ENCODE measurements at regions not wholly inside any gene's neighbourhood (a gene's known extent, or its start where the extent isn't known, plus 50 kb on each side); places are given as distances from the start of the nearest gene placed in this dataset.

DNA sequence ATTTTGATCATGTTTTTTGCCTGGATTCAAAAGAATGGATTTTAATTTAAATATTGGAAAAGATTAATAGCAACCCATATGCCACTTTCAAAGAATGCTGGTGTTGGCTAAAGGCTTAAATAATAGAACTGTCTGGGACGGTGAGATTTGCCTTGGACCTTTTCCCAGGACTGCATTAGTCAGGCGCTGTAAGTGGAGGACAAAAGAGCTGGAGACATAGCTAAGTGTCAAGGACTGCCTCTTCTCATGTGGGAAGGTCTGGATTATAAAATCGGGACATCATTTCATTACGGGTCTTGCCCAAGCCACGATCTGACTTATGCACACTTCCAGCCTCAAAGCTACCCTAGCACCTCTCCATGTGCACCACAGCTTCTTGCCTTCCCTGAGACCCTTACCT is 458.5 kb upstream of the DEPDC1 start:
- Histone ChIP-seq H3K79me2 (ENCODE audit: control insufficient read depth, insufficient read depth, low read length, poor library complexity) (no peaks in the 10 kb centered on the region), H3K79me1 (ENCODE audit: low read length) (no peaks in the 10 kb centered on the region), H2BK120ac (ENCODE audit: insufficient read depth, low read length, poor library complexity) (no peak overlapping the region), H4K8ac (ENCODE audit: low read depth, low read length) (no peak overlapping the region), H3K23ac (ENCODE audit: low read length) (no peak overlapping the region), H3K4me1 (ENCODE audit: control insufficient read depth in 1 of 2, insufficient read depth in 2 of 2, low read length in 2 of 2) (no peaks in the 10 kb centered on the region), H3K4ac (ENCODE audit: low read depth, low read length) (no peak overlapping the region), H3K14ac (ENCODE audit: low read length) (no peak overlapping the region), H2AFZ (ENCODE audit: insufficient read depth, low read length, poor library complexity) (no peak overlapping the region), H3K36me3 (ENCODE audit: control insufficient read depth in 1 of 2, insufficient read depth in 2 of 2, low read length in 2 of 2) (no peaks in the 10 kb centered on the region), H3K27me3 (ENCODE audit: insufficient read depth, low read length) (no peaks in the 10 kb centered on the region), H4K91ac (ENCODE audit: low read depth, low read length) (no peak overlapping the region), H3K9me3 (ENCODE audit: insufficient read depth, low read depth, low read length) (no peaks in the 10 kb centered on the region), H3K4me2 (ENCODE audit: low read length) (no peak overlapping the region), H2BK5ac (ENCODE audit: low read depth, low read length, poor library complexity) (no peak overlapping the region), H2BK12ac (ENCODE audit: low read length) (no peak overlapping the region), H3K9ac (ENCODE audit: low read length) (no peak overlapping the region), H2AK5ac (ENCODE audit: low read length) (no peak overlapping the region), H4K12ac (ENCODE audit: low read depth, low read length) (no peak overlapping the region), H3K27ac (ENCODE audit: low read depth, low read length) (no peak overlapping the region), H3K4me3 (ENCODE audit: low read depth, low read length) (no peak overlapping the region), H3K18ac (ENCODE audit: low read length) (no peak overlapping the region)
- DNase-seq, result no peak
- no CpG with 5 or more reads among the region's 5 CpGs for WGBS (ENCODE audit: extremely low coverage, insufficient coverage, insufficient read length)

DNA sequence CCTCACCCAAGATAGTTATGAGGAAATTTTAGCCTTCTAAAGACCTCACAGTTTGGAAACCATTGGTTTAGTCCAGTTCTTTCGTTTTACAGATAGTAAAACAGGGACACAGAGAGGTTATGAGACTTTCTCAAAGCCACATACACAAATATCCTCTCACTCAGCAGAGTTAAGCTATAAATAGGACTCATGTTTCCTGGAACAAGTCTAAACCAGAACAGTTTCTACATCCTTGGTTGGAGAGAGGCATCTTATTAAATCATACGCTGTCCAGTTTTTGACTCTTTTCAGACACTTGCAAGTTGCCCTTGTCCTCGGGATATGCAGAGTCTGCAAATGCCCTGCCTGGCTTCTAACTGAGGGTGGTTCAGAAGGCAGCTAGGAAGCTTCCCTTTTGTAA is 462.1 kb upstream of the DEPDC1 start:
- H2BK5ac ChIP-seq (ENCODE audit: low read depth, low read length, poor library complexity), result no peak overlapping the region
- H2AFZ ChIP-seq (ENCODE audit: insufficient read depth, low read length, poor library complexity), result no peak overlapping the region
- H3K18ac ChIP-seq (ENCODE audit: low read length), result no peak overlapping the region
- H3K23ac ChIP-seq (ENCODE audit: low read length), result no peak overlapping the region
- no peak overlapping the region for H3K9ac ChIP-seq (ENCODE audit: low read length)
- no peak overlapping the region for H3K4me2 ChIP-seq (ENCODE audit: low read length)
- H3K4me3 ChIP-seq (ENCODE audit: low read depth, low read length), result no peak overlapping the region
- no peak overlapping the region for H2AK5ac ChIP-seq (ENCODE audit: low read length)
- H2BK12ac ChIP-seq (ENCODE audit: low read length), result no peak overlapping the region
- no peak overlapping the region for H4K12ac ChIP-seq (ENCODE audit: low read depth, low read length)
- no peaks in the 10 kb centered on the region for H3K27me3 ChIP-seq (ENCODE audit: insufficient read depth, low read length)
- no peak overlapping the region for H3K14ac ChIP-seq (ENCODE audit: low read length)
- no peaks in the 10 kb centered on the region for H3K4me1 ChIP-seq (ENCODE audit: control insufficient read depth in 1 of 2, insufficient read depth in 2 of 2, low read length in 2 of 2)
- H3K79me1 ChIP-seq (ENCODE audit: low read length), result no peaks in the 10 kb centered on the region
- no CpG with 5 or more reads among the region's 3 CpGs for WGBS (ENCODE audit: extremely low coverage, insufficient coverage, insufficient read length)
- H3K36me3 ChIP-seq (ENCODE audit: control insufficient read depth in 1 of 2, insufficient read depth in 2 of 2, low read length in 2 of 2), result no peaks in the 10 kb centered on the region
- H4K8ac ChIP-seq (ENCODE audit: low read depth, low read length), result no peak overlapping the region
- no peak for DNase-seq
- H3K9me3 ChIP-seq (ENCODE audit: insufficient read depth, low read depth, low read length), result no peaks in the 10 kb centered on the region
- H3K4ac ChIP-seq (ENCODE audit: low read depth, low read length), result no peak overlapping the region
- no peak overlapping the region for H4K91ac ChIP-seq (ENCODE audit: low read depth, low read length)
- H2BK120ac ChIP-seq (ENCODE audit: insufficient read depth, low read length, poor library complexity), result no peak overlapping the region
- no peak overlapping the region for H3K27ac ChIP-seq (ENCODE audit: low read depth, low read length)
- H3K79me2 ChIP-seq (ENCODE audit: control insufficient read depth, insufficient read depth, low read length, poor library complexity), result no peaks in the 10 kb centered on the region

DNA sequence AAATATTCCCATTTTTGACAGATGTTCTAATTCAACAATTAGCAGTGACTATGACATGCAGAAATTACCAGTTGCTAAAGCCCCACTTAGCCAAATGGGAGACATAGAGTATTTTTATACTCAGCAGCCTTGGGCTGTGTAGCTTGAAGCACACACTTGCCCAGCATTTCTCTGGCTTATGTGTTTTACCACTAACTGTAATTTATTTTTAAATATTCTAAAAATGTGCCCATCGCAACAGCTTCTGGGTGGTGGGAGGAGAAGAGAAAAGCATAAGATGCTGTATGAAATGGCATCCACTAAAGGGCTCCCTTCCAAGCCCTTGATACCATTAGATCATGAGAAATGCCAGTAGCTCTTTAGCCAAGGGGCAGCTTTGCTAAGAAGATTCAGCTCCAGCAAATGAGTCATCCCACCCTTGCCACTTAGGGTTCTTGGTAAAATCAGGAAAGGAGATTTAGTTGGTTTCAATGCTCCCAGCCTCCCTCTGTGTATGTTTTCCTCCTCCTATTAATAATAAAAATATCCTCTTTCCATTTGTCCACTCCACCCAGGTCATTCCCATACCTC is 462.7 kb upstream of the DEPDC1 start:
- Histone ChIP-seq H3K14ac (ENCODE audit: low read length) (no peak overlapping the region), H3K18ac (ENCODE audit: low read length) (no peak overlapping the region), H2BK5ac (ENCODE audit: low read depth, low read length, poor library complexity) (no peak overlapping the region), H4K12ac (ENCODE audit: low read depth, low read length) (no peak overlapping the region), H3K9ac (ENCODE audit: low read length) (no peak overlapping the region), H4K91ac (ENCODE audit: low read depth, low read length) (no peak overlapping the region), H2AFZ (ENCODE audit: insufficient read depth, low read length, poor library complexity) (no peak overlapping the region), H3K4me1 (ENCODE audit: control insufficient read depth in 1 of 2, insufficient read depth in 2 of 2, low read length in 2 of 2) (no peaks in the 10 kb centered on the region), H3K4ac (ENCODE audit: low read depth, low read length) (no peak overlapping the region), H3K79me1 (ENCODE audit: low read length) (no peaks in the 10 kb centered on the region), H3K4me3 (ENCODE audit: low read depth, low read length) (no peak overlapping the region), H3K36me3 (ENCODE audit: control insufficient read depth in 1 of 2, insufficient read depth in 2 of 2, low read length in 2 of 2) (no peaks in the 10 kb centered on the region), H3K27ac (ENCODE audit: low read depth, low read length) (no peak overlapping the region), H4K8ac (ENCODE audit: low read depth, low read length) (no peak overlapping the region), H3K9me3 (ENCODE audit: insufficient read depth, low read depth, low read length) (no peaks in the 10 kb centered on the region), H3K4me2 (ENCODE audit: low read length) (no peak overlapping the region), H2AK5ac (ENCODE audit: low read length) (no peak overlapping the region), H2BK12ac (ENCODE audit: low read length) (no peak overlapping the region), H3K23ac (ENCODE audit: low read length) (no peak overlapping the region), H2BK120ac (ENCODE audit: insufficient read depth, low read length, poor library complexity) (no peak overlapping the region), H3K27me3 (ENCODE audit: insufficient read depth, low read length) (no peaks in the 10 kb centered on the region), H3K79me2 (ENCODE audit: control insufficient read depth, insufficient read depth, low read length, poor library complexity) (no peaks in the 10 kb centered on the region)
- DNase-seq, result no peak
- no CpG with 5 or more reads among the region's 1 CpG for WGBS (ENCODE audit: extremely low coverage, insufficient coverage, insufficient read length)

DNA sequence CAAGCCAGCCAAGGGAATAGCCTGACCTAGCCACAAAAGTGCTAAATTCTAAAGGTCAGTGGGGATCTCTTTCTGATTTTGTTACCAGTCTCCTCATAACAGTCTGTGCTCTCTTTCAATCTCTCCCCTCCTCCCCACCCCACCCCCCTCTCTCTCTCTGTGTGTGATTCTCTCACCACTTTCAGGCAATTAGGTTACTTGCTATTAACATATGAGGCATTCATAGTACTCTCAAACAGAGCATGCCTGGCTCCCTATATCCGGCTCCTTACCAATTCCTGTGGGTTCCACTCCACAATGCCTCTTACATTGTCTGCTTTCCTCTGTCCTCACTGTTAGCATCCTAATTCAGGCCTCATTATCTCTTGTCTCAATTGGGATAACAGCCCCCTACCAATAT is 464.3 kb upstream of the DEPDC1 start:
- no peak overlapping the region for H3K23ac ChIP-seq (ENCODE audit: low read length)
- H3K14ac ChIP-seq (ENCODE audit: low read length), result no peak overlapping the region
- WGBS (ENCODE audit: extremely low coverage, insufficient coverage, insufficient read length), result no CpG with 5 or more reads among the region's 1 CpG
- H4K12ac ChIP-seq (ENCODE audit: low read depth, low read length), result no peak overlapping the region
- no peak overlapping the region for H3K4ac ChIP-seq (ENCODE audit: low read depth, low read length)
- no peak for DNase-seq
- H3K27me3 ChIP-seq (ENCODE audit: insufficient read depth, low read length), result no peaks in the 10 kb centered on the region
- H3K4me1 ChIP-seq (ENCODE audit: control insufficient read depth in 1 of 2, insufficient read depth in 2 of 2, low read length in 2 of 2), result no peaks in the 10 kb centered on the region
- H2AK5ac ChIP-seq (ENCODE audit: low read length), result no peak overlapping the region
- H2BK120ac ChIP-seq (ENCODE audit: insufficient read depth, low read length, poor library complexity), result no peak overlapping the region
- no peaks in the 10 kb centered on the region for H3K79me1 ChIP-seq (ENCODE audit: low read length)
- no peak overlapping the region for H2AFZ ChIP-seq (ENCODE audit: insufficient read depth, low read length, poor library complexity)
- no peak overlapping the region for H3K9ac ChIP-seq (ENCODE audit: low read length)
- no peaks in the 10 kb centered on the region for H3K79me2 ChIP-seq (ENCODE audit: control insufficient read depth, insufficient read depth, low read length, poor library complexity)
- H4K8ac ChIP-seq (ENCODE audit: low read depth, low read length), result no peak overlapping the region
- no peak overlapping the region for H3K27ac ChIP-seq (ENCODE audit: low read depth, low read length)
- no peaks in the 10 kb centered on the region for H3K9me3 ChIP-seq (ENCODE audit: insufficient read depth, low read depth, low read length)
- no peak overlapping the region for H2BK12ac ChIP-seq (ENCODE audit: low read length)
- no peak overlapping the region for H3K18ac ChIP-seq (ENCODE audit: low read length)
- H3K4me3 ChIP-seq (ENCODE audit: low read depth, low read length), result no peak overlapping the region
- H2BK5ac ChIP-seq (ENCODE audit: low read depth, low read length, poor library complexity), result no peak overlapping the region
- H3K36me3 ChIP-seq (ENCODE audit: control insufficient read depth in 1 of 2, insufficient read depth in 2 of 2, low read length in 2 of 2), result no peaks in the 10 kb centered on the region
- H4K91ac ChIP-seq (ENCODE audit: low read depth, low read length), result no peak overlapping the region
- no peak overlapping the region for H3K4me2 ChIP-seq (ENCODE audit: low read length)

Measured in trophoblast cell (in vitro differentiated cells and primary cell).